HL-60 (cell line): ENCODE measurements at regions not wholly inside any gene's neighbourhood (a gene's known extent, or its start where the extent isn't known, plus 50 kb on each side); places are given as distances from the start of the nearest gene placed in this dataset.

Experiments used
- DNase-seq, 2 experiments: peaks; one replicate each; pipeline ENCODE4 v3.0.0-alpha.2; 2010 to 2020; ENCODE audit warnings: low read depth in 1 of 2, low spot score in 1 of 2
- H3K27ac ChIP-seq: fragments of 250-450 bp; sonication (Bioruptor Pico); replicated peaks from 2 replicates; pipeline ENCODE4 v1.5.1; 2020; ENCODE audit warnings: mild to moderate bottlenecking, moderate library complexity
- H3K27me3 ChIP-seq: fragments of 250-450 bp; sonication (Bioruptor Pico); 2 replicates; pipeline ENCODE4 v1.5.1; 2021; ENCODE audit warnings: mild to moderate bottlenecking, moderate library complexity; ENCODE audit not compliant: insufficient read depth, poor library complexity, severe bottlenecking
- H3K4me3 ChIP-seq: replicated peaks from 2 replicates; pipeline ENCODE4 v1.5.1; 2011; ENCODE audit warnings: mild to moderate bottlenecking, control low read depth, low read length; ENCODE audit not compliant: insufficient read depth
- GABPA ChIP-seq: IDR thresholded peaks from 2 replicates; pipeline ENCODE4 v1.6.1; 2012; ENCODE audit warnings: low read depth
- POLR2AphosphoS5 ChIP-seq: IDR thresholded peaks from 2 replicates; pipeline ENCODE4 v1.6.1; 2012; ENCODE audit warnings: low read depth
- SPI1 ChIP-seq: IDR thresholded peaks from 2 replicates; pipeline ENCODE4 v1.6.1; 2012; ENCODE audit warnings: low read depth, mild to moderate bottlenecking, borderline replicate concordance
- TF ChIP-seq, protein P1 (sequence below): IDR thresholded peaks from one replicate; pipeline ENCODE4 v1.5.1; 2011; ENCODE audit warnings: low read length, control low read depth, inconsistent platforms; ENCODE audit not compliant: insufficient read depth
- TF ChIP-seq, protein P2 (sequence below): IDR thresholded peaks from 2 replicates; pipeline ENCODE4 v1.6.1; 2012; ENCODE audit warnings: low read depth; ENCODE audit not compliant: insufficient replicate concordance

DNA sequence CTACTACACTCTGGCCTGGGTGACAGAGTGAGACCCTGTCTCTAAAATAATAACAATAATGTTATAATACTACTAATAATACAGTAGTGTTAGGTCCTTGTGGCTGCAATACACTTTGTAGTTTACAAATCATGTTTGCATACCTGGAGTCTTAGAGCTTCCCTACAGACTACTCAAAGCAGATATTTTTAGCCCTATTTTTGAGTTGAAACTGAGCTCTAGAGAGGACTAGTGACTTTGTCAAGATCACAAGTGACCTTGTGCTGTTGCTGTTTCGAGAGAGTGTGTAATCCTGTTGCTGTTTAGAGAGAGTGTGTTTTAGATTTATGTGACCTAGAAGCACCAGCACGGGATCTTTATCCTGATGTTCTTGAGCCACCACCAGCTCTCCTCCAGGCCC, 105.3 kb upstream of the RNU6-1 start:
- TF ChIP-seq POLR2AphosphoS5, result no peak
- TF ChIP-seq, protein P1, sequence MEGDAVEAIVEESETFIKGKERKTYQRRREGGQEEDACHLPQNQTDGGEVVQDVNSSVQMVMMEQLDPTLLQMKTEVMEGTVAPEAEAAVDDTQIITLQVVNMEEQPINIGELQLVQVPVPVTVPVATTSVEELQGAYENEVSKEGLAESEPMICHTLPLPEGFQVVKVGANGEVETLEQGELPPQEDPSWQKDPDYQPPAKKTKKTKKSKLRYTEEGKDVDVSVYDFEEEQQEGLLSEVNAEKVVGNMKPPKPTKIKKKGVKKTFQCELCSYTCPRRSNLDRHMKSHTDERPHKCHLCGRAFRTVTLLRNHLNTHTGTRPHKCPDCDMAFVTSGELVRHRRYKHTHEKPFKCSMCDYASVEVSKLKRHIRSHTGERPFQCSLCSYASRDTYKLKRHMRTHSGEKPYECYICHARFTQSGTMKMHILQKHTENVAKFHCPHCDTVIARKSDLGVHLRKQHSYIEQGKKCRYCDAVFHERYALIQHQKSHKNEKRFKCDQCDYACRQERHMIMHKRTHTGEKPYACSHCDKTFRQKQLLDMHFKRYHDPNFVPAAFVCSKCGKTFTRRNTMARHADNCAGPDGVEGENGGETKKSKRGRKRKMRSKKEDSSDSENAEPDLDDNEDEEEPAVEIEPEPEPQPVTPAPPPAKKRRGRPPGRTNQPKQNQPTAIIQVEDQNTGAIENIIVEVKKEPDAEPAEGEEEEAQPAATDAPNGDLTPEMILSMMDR, result no peak
- no peak for DNase-seq
- no peaks in the 10 kb centered on the region for H3K27me3 ChIP-seq

DNA sequence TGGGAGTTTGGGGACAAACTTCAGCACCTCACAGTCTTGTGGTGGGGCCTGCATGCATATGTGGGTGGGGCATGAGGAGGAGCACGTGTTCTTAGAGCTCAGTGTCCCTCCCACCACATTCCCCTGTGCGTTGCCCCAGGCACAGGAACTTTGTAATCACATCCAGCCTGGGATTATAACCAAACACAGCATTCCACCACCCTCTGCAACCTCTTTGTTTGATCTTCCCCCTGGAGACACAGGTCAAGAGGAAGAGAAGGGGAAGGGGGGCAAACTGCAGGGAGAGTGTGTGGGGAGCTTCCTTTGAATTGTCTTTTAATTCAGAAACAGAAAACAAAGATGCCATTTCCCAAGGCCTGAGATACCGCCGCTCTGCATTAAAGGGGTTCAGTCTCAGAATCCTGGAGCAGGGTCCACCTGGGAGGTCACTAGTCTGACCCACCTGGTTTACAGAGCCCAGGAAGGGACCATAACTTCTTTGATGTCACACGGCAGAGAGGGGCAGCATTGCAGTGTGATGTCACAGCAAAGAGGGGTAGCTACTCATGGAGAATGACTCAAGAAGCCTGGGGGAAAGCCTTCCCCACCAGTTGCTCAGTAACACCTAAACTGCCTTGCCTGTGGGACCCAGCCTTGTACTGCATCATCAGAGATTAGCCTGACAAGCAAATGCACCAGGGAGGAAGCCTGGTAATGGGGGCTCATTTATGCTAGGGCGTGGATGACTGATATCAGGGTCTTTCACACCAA, 106.3 kb upstream of the RNU6-1 start:
- Histone ChIP-seq H3K4me3 (no peak overlapping the region), H3K27ac (no peak overlapping the region; the same call in 1 of the 2 replicates), H3K27me3 (no peaks in the 10 kb centered on the region)
- no peak for TF ChIP-seq SPI1
- TF ChIP-seq, protein P1, result no peak
- TF ChIP-seq, protein P2, sequence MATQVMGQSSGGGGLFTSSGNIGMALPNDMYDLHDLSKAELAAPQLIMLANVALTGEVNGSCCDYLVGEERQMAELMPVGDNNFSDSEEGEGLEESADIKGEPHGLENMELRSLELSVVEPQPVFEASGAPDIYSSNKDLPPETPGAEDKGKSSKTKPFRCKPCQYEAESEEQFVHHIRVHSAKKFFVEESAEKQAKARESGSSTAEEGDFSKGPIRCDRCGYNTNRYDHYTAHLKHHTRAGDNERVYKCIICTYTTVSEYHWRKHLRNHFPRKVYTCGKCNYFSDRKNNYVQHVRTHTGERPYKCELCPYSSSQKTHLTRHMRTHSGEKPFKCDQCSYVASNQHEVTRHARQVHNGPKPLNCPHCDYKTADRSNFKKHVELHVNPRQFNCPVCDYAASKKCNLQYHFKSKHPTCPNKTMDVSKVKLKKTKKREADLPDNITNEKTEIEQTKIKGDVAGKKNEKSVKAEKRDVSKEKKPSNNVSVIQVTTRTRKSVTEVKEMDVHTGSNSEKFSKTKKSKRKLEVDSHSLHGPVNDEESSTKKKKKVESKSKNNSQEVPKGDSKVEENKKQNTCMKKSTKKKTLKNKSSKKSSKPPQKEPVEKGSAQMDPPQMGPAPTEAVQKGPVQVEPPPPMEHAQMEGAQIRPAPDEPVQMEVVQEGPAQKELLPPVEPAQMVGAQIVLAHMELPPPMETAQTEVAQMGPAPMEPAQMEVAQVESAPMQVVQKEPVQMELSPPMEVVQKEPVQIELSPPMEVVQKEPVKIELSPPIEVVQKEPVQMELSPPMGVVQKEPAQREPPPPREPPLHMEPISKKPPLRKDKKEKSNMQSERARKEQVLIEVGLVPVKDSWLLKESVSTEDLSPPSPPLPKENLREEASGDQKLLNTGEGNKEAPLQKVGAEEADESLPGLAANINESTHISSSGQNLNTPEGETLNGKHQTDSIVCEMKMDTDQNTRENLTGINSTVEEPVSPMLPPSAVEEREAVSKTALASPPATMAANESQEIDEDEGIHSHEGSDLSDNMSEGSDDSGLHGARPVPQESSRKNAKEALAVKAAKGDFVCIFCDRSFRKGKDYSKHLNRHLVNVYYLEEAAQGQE, result no peak
- no peak for TF ChIP-seq GABPA
- TF ChIP-seq POLR2AphosphoS5, result no peak
- no peak for DNase-seq

More for the DNA sequence above, 105.3 kb upstream of the RNU6-1 start:
- H3K27ac ChIP-seq, result no peak overlapping the region
- no peak overlapping the region for H3K4me3 ChIP-seq

DNA sequence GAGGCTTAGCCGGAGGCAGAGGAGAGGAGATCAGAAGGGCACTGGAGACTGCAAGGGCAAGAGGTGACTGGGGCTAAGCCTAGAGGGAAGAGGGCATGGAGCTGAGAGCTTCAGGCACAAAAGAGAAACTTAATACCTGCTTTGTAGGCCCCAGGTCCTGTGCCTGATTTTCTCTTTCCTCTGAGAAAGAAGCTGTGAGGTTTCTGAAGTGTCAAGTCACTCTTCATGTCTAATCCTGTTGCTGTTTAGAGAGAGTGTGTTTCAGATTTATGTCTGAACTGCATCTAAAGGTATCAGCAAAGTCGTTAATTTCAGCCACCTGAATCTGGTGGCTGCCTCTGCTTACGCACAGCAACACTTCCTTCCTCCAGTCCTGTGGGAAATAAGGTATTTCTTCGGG, 106.9 kb upstream of the RNU6-1 start:
- no peak overlapping the region for H3K4me3 ChIP-seq
- DNase-seq, result peak in 1 of 2 experiments; percentile 16
- H3K27ac ChIP-seq, result no peak overlapping the region; the same call in 1 of the 2 replicates
- H3K27me3 ChIP-seq, result no peaks in the 10 kb centered on the region
- TF ChIP-seq SPI1, result peak; percentile 57; the same call in 1 of the 2 replicates
- TF ChIP-seq, protein P2, result no peak

DNA sequence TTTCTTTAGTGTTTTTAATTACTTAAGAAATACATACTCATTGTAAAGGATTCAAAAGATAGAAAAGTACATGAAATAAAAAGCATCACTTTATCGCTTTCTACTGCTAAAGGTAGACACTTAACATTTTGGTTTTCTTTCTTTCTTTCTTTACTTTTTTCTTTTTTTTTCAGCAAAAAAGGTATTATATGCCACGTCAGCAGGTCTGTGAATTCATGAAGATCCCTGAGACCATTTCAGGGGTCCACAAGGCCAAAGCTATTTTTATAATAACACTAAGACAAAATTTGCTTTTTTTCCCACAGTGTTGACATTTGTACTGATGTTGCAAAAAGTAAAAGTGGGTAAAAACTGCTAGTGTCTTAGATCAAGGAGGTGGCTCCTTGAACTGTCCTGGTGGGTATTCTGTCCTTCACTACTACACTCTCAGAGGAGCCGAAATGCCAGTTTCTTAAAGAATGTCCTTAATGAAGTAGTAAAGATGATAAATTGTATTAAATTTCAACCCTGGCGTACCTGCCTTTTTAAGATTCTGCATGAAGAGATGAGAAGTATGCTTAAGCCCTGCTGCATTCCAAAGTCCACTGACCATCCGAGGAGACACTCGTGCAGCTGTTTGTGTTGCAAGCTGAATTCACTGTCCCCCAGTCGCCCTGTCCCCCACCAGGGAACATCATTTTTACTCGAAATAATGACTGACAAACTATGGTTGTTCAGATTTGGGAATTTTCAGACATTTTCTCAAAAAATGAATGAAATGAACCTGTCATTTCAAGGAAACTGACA, 106.7 kb upstream of the PIAS1 start:
- no peak overlapping the region; the same call in 1 of the 2 replicates for H3K27ac ChIP-seq
- no peaks in the 10 kb centered on the region for H3K27me3 ChIP-seq
- H3K4me3 ChIP-seq, result no peak overlapping the region
- TF ChIP-seq, protein P1, result no peak
- TF ChIP-seq GABPA (no peak), POLR2AphosphoS5 (no peak), SPI1 (no peak)
- TF ChIP-seq, protein P2, result no peak
- no peak for DNase-seq
